HepG2 (cell line): ENCODE measurements at regions not wholly inside any gene's neighbourhood (a gene's known extent, or its start where the extent isn't known, plus 50 kb on each side); places are given as distances from the start of the nearest gene placed in this dataset.

ENCODE experiments used
- ATAC-seq: fragments of 200-7000 bp; cut with Tn5 transposase; 3 replicates; pipeline ENCODE4 v1.9.1; 2020; ENCODE audit warnings: mild to moderate bottlenecking, moderate library complexity
- BruUV-seq: library from RNA; stranded (reverse); fragments of 400-500 nt; replicated peaks from 2 replicates; lab custom pipeline; 2021; lab: Mats Ljungman, UMichigan
- CTCF ChIA-PET: fragments of 300-600 bp; formaldehyde crosslinking; extraction: SDS; loops from one replicate; lab custom pipeline; 2021; ENCODE audit warnings: low total read pairs, inconsistent platforms, low intra/inter-chr PET ratio; lab: Yijun Ruan, JAX
- POLR2A ChIA-PET: fragments of 350-600 bp; sonication (Branson Sonifier 250); formaldehyde crosslinking; loops from one replicate; lab custom pipeline; 2020; ENCODE audit warnings: antibody characterized with exemption, inconsistent platforms; lab: Yijun Ruan, JAX
- DNase-seq: peaks from one replicate; pipeline ENCODE4 v3.0.0-alpha.2; 2015; ENCODE audit warnings: low spot score
- FAIRE-seq: peaks from 3 replicates; lab custom pipeline; 2011; peaks lifted over from hg19 to GRCh38; lab: Jason Lieb, UNC
- H2AFZ ChIP-seq: one replicate; pipeline ENCODE4 v1.6.1; 2011; ENCODE audit warnings: low read length, inconsistent platforms
- H3K27ac ChIP-seq: fragments of 300-600 bp; 3 replicates; pipeline ENCODE4 v1.8.0; 2011; ENCODE audit warnings: mixed run types, mild to moderate bottlenecking, mixed read lengths, low read length, inconsistent platforms; ENCODE audit not compliant: insufficient read depth; ENCODE audit errors: extremely low read length
- H3K27me3 ChIP-seq, 2 experiments: fragments of 200-600 bp in 1 of 2; 2 replicates in 1 of 2; 3 replicates in 1 of 2; pipeline versions ENCODE4 v1.6.0 to v1.8.0; 2011; ENCODE audit warnings: low read length in 2 of 2, mild to moderate bottlenecking in 2 of 2, moderate library complexity in 2 of 2, inconsistent platforms in 1 of 2; ENCODE audit not compliant: insufficient read depth in 2 of 2, control insufficient read depth in 1 of 2
- H3K36me3 ChIP-seq, 2 experiments: fragments of 200-600 bp in 1 of 2; replicated peaks in 1 of 2; 2 replicates in 1 of 2; 3 replicates in 1 of 2; pipeline versions ENCODE4 v1.5.1 to v1.8.0; 2011; ENCODE audit warnings: low read length in 2 of 2, inconsistent platforms in 1 of 2; ENCODE audit not compliant: insufficient read depth in 2 of 2, control insufficient read depth in 1 of 2
- H3K4me1 ChIP-seq: 2 replicates; pipeline ENCODE4 v1.5.1; 2012; ENCODE audit warnings: low read length, inconsistent platforms; ENCODE audit not compliant: insufficient read depth
- H3K4me2 ChIP-seq: 2 replicates; pipeline ENCODE4 v1.6.0; 2011; ENCODE audit warnings: low read depth, low read length, inconsistent platforms
- H3K4me3 ChIP-seq, 3 experiments: fragments of 200-600 bp in 1 of 3; sonication (generic), shearing (Covaris generic) in 1 of 3; replicated peaks in 1 of 3; 2 replicates each; pipeline ENCODE4 v1.5.1; 2011 to 2016; ENCODE audit warnings: low read length in 3 of 3, inconsistent platforms in 2 of 3, low read depth in 2 of 3, mild to moderate bottlenecking in 2 of 3, control low read depth in 1 of 3, mixed read lengths in 1 of 3; ENCODE audit not compliant: insufficient read depth in 1 of 3
- H3K79me2 ChIP-seq: one replicate; pipeline ENCODE4 v1.6.1; 2011; ENCODE audit warnings: low read length, inconsistent platforms; ENCODE audit not compliant: insufficient read depth
- H3K9ac ChIP-seq: 2 replicates; pipeline ENCODE4 v1.6.0; 2011; ENCODE audit warnings: mild to moderate bottlenecking, low read depth, low read length, inconsistent platforms; ENCODE audit not compliant: insufficient read depth
- H3K9me3 ChIP-seq: 2 replicates; pipeline ENCODE4 v1.5.1; 2012; ENCODE audit warnings: mild to moderate bottlenecking, low read length
- H4K20me1 ChIP-seq: 2 replicates; pipeline ENCODE4 v1.6.0; 2011; ENCODE audit warnings: inconsistent platforms, mild to moderate bottlenecking, low read length, moderate library complexity; ENCODE audit not compliant: insufficient read depth
- AHDC1 ChIP-seq: sonication (generic); formaldehyde crosslinking; IDR thresholded peaks from 2 replicates; pipeline ENCODE4 v1.5.1; 2020; ENCODE audit warnings: mild to moderate bottlenecking, missing genetic modification reagents, borderline replicate concordance
- CAMTA2 ChIP-seq: sonication (generic); formaldehyde crosslinking; IDR thresholded peaks from 2 replicates; pipeline ENCODE4 v1.4.0; 2020; ENCODE audit warnings: mild to moderate bottlenecking, missing genetic modification reagents, borderline replicate concordance
- CC2D1A ChIP-seq: sonication (generic); formaldehyde crosslinking; IDR thresholded peaks from 2 replicates; pipeline ENCODE4 v1.8.1; 2023; ENCODE audit warnings: mild to moderate bottlenecking, missing genetic modification reagents
- EEA1 ChIP-seq: sonication (generic); formaldehyde crosslinking; IDR thresholded peaks from 2 replicates; pipeline ENCODE4 v1.5.1; 2020; ENCODE audit warnings: mild to moderate bottlenecking, missing genetic modification reagents, borderline replicate concordance
- FOXK2 ChIP-seq: fragments of 450-650 bp; IDR thresholded peaks from 2 replicates; pipeline ENCODE4 v1.6.1; 2016
- PAF1 ChIP-seq: IDR thresholded peaks from 2 replicates; pipeline ENCODE4 v1.6.1; 2016; ENCODE audit warnings: missing genetic modification reagents, missing compliant biosample characterization
- POGK ChIP-seq: sonication (generic); formaldehyde crosslinking; conservative IDR thresholded peaks from 2 replicates; pipeline ENCODE4 v1.8.0; 2022; ENCODE audit warnings: mild to moderate bottlenecking, moderate library complexity, missing genetic modification reagents
- RAD21 ChIP-seq: fragments of 450-650 bp; formaldehyde crosslinking; IDR thresholded peaks from 2 replicates; pipeline ENCODE4 v1.5.0; 2020; ENCODE audit warnings: mild to moderate bottlenecking
- ZFP1 ChIP-seq: IDR thresholded peaks from 2 replicates; pipeline ENCODE4 v1.6.1; 2016
- ZFY ChIP-seq: sonication (generic); formaldehyde crosslinking; IDR thresholded peaks from 2 replicates; pipeline ENCODE4 v1.4.0; 2020; ENCODE audit warnings: missing genetic modification reagents
- ZNF17 ChIP-seq: sonication (generic); formaldehyde crosslinking; IDR thresholded peaks from 2 replicates; pipeline ENCODE4 v1.5.0; 2020; ENCODE audit warnings: mild to moderate bottlenecking, missing genetic modification reagents
- ZNF256 ChIP-seq: sonication (generic); formaldehyde crosslinking; conservative IDR thresholded peaks from 2 replicates; pipeline ENCODE4 v1.4.0; 2020; ENCODE audit warnings: missing genetic modification reagents
- ZNF33B ChIP-seq: sonication (generic); formaldehyde crosslinking; IDR thresholded peaks from 2 replicates; pipeline ENCODE4 v1.5.1; 2020; ENCODE audit warnings: mild to moderate bottlenecking, missing genetic modification reagents
- ZNF772 ChIP-seq: sonication (generic); formaldehyde crosslinking; IDR thresholded peaks from 2 replicates; pipeline ENCODE4 v1.5.0; 2020; ENCODE audit warnings: mild to moderate bottlenecking, missing genetic modification reagents
- ZNF781 ChIP-seq: sonication (generic); formaldehyde crosslinking; IDR thresholded peaks from 2 replicates; pipeline ENCODE4 v1.5.1; 2020; ENCODE audit warnings: borderline replicate concordance, mild to moderate bottlenecking, missing genetic modification reagents; ENCODE audit errors: not compliant biosample characterization
- WGBS: methylation state at CpG from one replicate; pipeline ENCODE4 v1.1.6; 2017; ENCODE audit warnings: low lambda C conversion rate; 5-methylcytosine and 5-hydroxymethylcytosine counted together
- in situ Hi-C: cut with HindIII; loops from 2 replicates; pipeline ENCODE4 v1.10.0; 2017; ENCODE audit warnings: low pct_unique_long_range_greater_than_20kb; ENCODE audit not compliant: extremely low pct_ligation_motif_present
- intact Hi-C: fragments of 100-400 bp; cut with micrococcal nuclease; formaldehyde crosslinking; loops from one replicate; pipeline ENCODE4 v1.10.0; 2022; ENCODE audit not compliant: unreplicated experiment
- TF ChIP-seq, protein P1 (sequence below): sonication (generic); formaldehyde crosslinking; IDR thresholded peaks from 2 replicates; pipeline ENCODE4 v1.4.0; 2020; ENCODE audit warnings: mild to moderate bottlenecking, missing genetic modification reagents

- H3K27me3 ChIP-seq = peaks cover 0 to 40% of the 10 kb centered on the region in 2 experiments
- no peak overlapping the region for H2AFZ ChIP-seq
- no peaks in the 10 kb centered on the region for H4K20me1 ChIP-seq
- H3K4me3 ChIP-seq = no peak overlapping the region
- DNase-seq = peak; percentile 34
- peak; percentile 87 for FAIRE-seq
- H3K4me1 ChIP-seq = no peaks in the 10 kb centered on the region
- no peaks in the 10 kb centered on the region for H3K36me3 ChIP-seq
- peak; percentile 93 for ATAC-seq
- no peak overlapping the region for H3K4me2 ChIP-seq
- WGBS = 18% methylated on average over 9 of the region's 15 CpGs
- H3K9ac ChIP-seq = no peak overlapping the region
- in situ Hi-C loops = loop anchor here (5.0 kb wide), 2 partner anchors 49 to 119 kb away; no protein-coding TSS in a partner anchor
- POLR2A ChIA-PET = no interaction called here
- H3K27ac ChIP-seq = no peak overlapping the region
- no TSS peak for BruUV-seq
- intact Hi-C loops = loop anchor here (1.0 kb wide), 1 partner anchor 50 kb away; no protein-coding TSS in a partner anchor
- CTCF ChIA-PET = interaction anchor here (2.7 kb wide), 2 partner anchors 50 to 115 kb away, joined by 15 read pairs; no protein-coding TSS in a partner anchor
- H3K79me2 ChIP-seq = no peaks in the 10 kb centered on the region
- peaks cover 12% of the 10 kb centered on the region for H3K9me3 ChIP-seq
- no peak for TF ChIP-seq FOXK2
- TF ChIP-seq ZNF256 = no peak
- no peak for TF ChIP-seq CC2D1A
- TF ChIP-seq CAMTA2 = no peak
- no peak for TF ChIP-seq ZFY
- TF ChIP-seq PAF1 (CRISPR knock-in tag) = no peak
- TF ChIP-seq ZNF781 (CRISPR knock-in tag) = no peak
- no peak for TF ChIP-seq ZNF17 (CRISPR knock-in tag)
- no peak for TF ChIP-seq AHDC1
- TF ChIP-seq, protein P1, sequence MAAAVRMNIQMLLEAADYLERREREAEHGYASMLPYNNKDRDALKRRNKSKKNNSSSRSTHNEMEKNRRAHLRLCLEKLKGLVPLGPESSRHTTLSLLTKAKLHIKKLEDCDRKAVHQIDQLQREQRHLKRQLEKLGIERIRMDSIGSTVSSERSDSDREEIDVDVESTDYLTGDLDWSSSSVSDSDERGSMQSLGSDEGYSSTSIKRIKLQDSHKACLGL = no peak
- TF ChIP-seq EEA1 (CRISPR knock-in tag) = no peak
- peak; percentile 70 for TF ChIP-seq RAD21
- no peak for TF ChIP-seq ZFP1
- no peak for TF ChIP-seq ZNF33B
- no peak for TF ChIP-seq ZNF772 (CRISPR knock-in tag)
- no peak for TF ChIP-seq POGK
These were observed 139.1 kb upstream of the PFKP start for GRCh38 chr10:2927958-2928840.
